ENCODE measurements at regions not wholly inside any gene's neighbourhood (a gene's known extent, or its start where the extent isn't known, plus 50 kb on each side); places are given as distances from the start of the nearest gene placed in this dataset.
"Not testable (repeated sequence)": the region's sequence is repeated elsewhere in the genome, so short reads cannot be mapped to it uniquely, and the experiment has no call there.

GRCh38 chr18:1840878-1841277 lies 730.4 kb downstream of the METTL4 start:
- WGBS, 5 donors, result 77 to 89% (median 84%) methylated on average over 5 of the region's 5 CpGs
- no peak overlapping the region for H3K27ac ChIP-seq
- H3K36me3 ChIP-seq, result no peaks in the 10 kb centered on the region
- no peak overlapping the region for H3K4me3 ChIP-seq
- no peaks in the 10 kb centered on the region for H3K4me1 ChIP-seq
- no peak for TF ChIP-seq EP300 (IDR thresholded peaks at IDR 0.05)
- TF ChIP-seq, protein P1, sequence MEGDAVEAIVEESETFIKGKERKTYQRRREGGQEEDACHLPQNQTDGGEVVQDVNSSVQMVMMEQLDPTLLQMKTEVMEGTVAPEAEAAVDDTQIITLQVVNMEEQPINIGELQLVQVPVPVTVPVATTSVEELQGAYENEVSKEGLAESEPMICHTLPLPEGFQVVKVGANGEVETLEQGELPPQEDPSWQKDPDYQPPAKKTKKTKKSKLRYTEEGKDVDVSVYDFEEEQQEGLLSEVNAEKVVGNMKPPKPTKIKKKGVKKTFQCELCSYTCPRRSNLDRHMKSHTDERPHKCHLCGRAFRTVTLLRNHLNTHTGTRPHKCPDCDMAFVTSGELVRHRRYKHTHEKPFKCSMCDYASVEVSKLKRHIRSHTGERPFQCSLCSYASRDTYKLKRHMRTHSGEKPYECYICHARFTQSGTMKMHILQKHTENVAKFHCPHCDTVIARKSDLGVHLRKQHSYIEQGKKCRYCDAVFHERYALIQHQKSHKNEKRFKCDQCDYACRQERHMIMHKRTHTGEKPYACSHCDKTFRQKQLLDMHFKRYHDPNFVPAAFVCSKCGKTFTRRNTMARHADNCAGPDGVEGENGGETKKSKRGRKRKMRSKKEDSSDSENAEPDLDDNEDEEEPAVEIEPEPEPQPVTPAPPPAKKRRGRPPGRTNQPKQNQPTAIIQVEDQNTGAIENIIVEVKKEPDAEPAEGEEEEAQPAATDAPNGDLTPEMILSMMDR (IDR thresholded peaks at IDR 0.05), result no peak
- no peak for TF ChIP-seq POLR2A (IDR thresholded peaks at IDR 0.05)
- TF ChIP-seq POLR2AphosphoS5 (IDR thresholded peaks at IDR 0.05), result no peak
- no peak for DNase-seq
- intact Hi-C loops (cut with DNase I; ENCODE audit: low total_unique reads), result no loop called here
- no peaks in the 10 kb centered on the region for H3K27me3 ChIP-seq
- no peaks in the 10 kb centered on the region for H3K9me3 ChIP-seq

DNA sequence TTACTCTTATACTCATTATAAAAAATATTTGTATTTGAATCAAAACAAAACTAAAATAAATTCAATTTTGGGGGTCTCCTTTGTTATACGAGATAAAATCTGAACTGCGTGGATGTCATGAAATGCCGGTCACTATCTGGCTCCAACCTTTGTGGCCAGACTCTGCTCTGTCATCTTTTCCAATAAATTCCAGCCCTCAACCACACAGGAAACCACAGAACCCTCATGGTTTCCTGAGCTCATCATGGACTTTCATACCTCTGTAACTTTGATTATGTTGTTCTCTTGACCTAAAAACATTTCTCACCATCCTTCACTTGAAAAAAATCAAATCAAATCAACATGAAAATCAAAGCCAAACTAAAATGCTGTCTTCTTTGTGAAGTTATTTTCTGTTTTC lies 724.7 kb downstream of the METTL4 start:
- intact Hi-C loops (cut with DNase I; ENCODE audit: low total_unique reads), result no loop called here
- Histone ChIP-seq H3K4me3 (no peak overlapping the region), H3K36me3 (no peaks in the 10 kb centered on the region), H3K27me3 (no peaks in the 10 kb centered on the region), H3K4me1 (no peaks in the 10 kb centered on the region), H3K27ac (no peak overlapping the region), H3K9me3 (no peaks in the 10 kb centered on the region)
- TF ChIP-seq, protein P1 (IDR thresholded peaks at IDR 0.05), result no peak
- TF ChIP-seq EP300 (IDR thresholded peaks at IDR 0.05) (no peak), POLR2AphosphoS5 (IDR thresholded peaks at IDR 0.05) (no peak), POLR2A (IDR thresholded peaks at IDR 0.05) (no peak)
- no peak for DNase-seq
- WGBS, 5 donors, result 66 to 75% (median 74%) methylated on average over 3 of the region's 3 CpGs

- H3K9me3 ChIP-seq, result no peaks in the 10 kb centered on the region
- intact Hi-C loops (cut with DNase I; ENCODE audit: low total_unique reads), result no loop called here
- H3K4me1 ChIP-seq, result no peaks in the 10 kb centered on the region
- WGBS, 5 donors, result 72 to 88% (median 86%) methylated on average over 1 of the region's 1 CpG
- H3K27ac ChIP-seq, result no peak overlapping the region
- TF ChIP-seq, protein P1 (IDR thresholded peaks at IDR 0.05), result no peak
- TF ChIP-seq POLR2AphosphoS5 (IDR thresholded peaks at IDR 0.05), result no peak
- TF ChIP-seq EP300 (IDR thresholded peaks at IDR 0.05), result no peak
- no peak for TF ChIP-seq POLR2A (IDR thresholded peaks at IDR 0.05)
- no peak for DNase-seq
- no peak overlapping the region for H3K4me3 ChIP-seq
- H3K27me3 ChIP-seq, result no peaks in the 10 kb centered on the region
- H3K36me3 ChIP-seq, result no peaks in the 10 kb centered on the region
These were observed 722.6 kb downstream of the METTL4 start for GRCh38 chr18:1848716-1849115.

DNA sequence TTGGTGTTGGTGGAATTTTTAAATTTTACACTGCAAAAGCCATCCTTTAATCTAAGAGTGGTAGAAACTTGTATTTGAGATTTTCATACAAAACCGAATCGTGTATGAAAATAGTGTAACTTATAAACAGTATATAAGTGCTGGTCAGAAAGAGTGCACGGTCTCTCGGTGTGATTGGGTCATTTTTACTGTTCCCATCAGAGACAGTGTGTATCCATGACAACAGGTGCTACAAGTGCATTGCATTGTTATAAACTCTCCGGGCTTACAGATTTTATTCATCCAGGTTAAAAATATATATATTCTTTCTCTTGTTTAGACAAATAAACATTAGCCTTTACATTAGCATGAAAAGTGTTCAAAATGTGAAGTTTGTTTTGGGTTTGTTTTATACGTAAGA lies 721.9 kb downstream of the METTL4 start:
- TF ChIP-seq POLR2A (IDR thresholded peaks at IDR 0.05), result no peak
- TF ChIP-seq, protein P1 (IDR thresholded peaks at IDR 0.05), result no peak
- TF ChIP-seq POLR2AphosphoS5 (IDR thresholded peaks at IDR 0.05), result no peak
- TF ChIP-seq EP300 (IDR thresholded peaks at IDR 0.05), result no peak
- Histone ChIP-seq H3K4me1 (no peaks in the 10 kb centered on the region), H3K9me3 (no peaks in the 10 kb centered on the region), H3K4me3 (no peak overlapping the region), H3K27ac (no peak overlapping the region), H3K36me3 (no peaks in the 10 kb centered on the region), H3K27me3 (no peaks in the 10 kb centered on the region)
- no peak for DNase-seq
- intact Hi-C loops (cut with DNase I; ENCODE audit: low total_unique reads), result no loop called here
- WGBS, 5 donors, result 82 to 88% (median 85%) methylated on average over 6 of the region's 6 CpGs

- H3K4me3 ChIP-seq; DNase-seq; H3K4me1 ChIP-seq; H3K27me3 ChIP-seq; H3K27ac ChIP-seq; H3K36me3 ChIP-seq; H3K9me3 ChIP-seq; intact Hi-C loops (cut with DNase I; ENCODE audit: low total_unique reads): not testable (repeated sequence)
- WGBS, 5 donors, result 56 to 72% (median 61%) methylated on average over 2 of the region's 2 CpGs
These were observed 714.0 kb downstream of the METTL4 start for GRCh38 chr18:1857281-1857680.

Data from stomach (tissue), 8 donors.